HEK293T (cell line): ENCODE measurements at regions not wholly inside any gene's neighbourhood (a gene's known extent, or its start where the extent isn't known, plus 50 kb on each side); places are given as distances from the start of the nearest gene placed in this dataset.

Experiments
- ARNT ChIP-seq: fragments of 450-650 bp; IDR thresholded peaks from 2 replicates; pipeline ENCODE4 v1.6.1; 2017; ENCODE audit warnings: mild to moderate bottlenecking
- BHLHE40 ChIP-seq: fragments of 450-650 bp; IDR thresholded peaks from 2 replicates; pipeline ENCODE4 v1.6.1; 2016; ENCODE audit warnings: mild to moderate bottlenecking, moderate library complexity, borderline replicate concordance
- CTBP1 ChIP-seq: fragments of 450-650 bp; IDR thresholded peaks from 2 replicates; pipeline ENCODE4 v1.6.1; 2016; ENCODE audit warnings: borderline replicate concordance
- ELF4 ChIP-seq: fragments of 450-650 bp; IDR thresholded peaks from 2 replicates; pipeline ENCODE4 v1.6.1; 2017; ENCODE audit warnings: antibody characterized with exemption
- FOXA1 ChIP-seq: fragments of 450-650 bp; IDR thresholded peaks from 2 replicates; pipeline ENCODE4 v1.6.1; 2016; ENCODE audit warnings: mild to moderate bottlenecking
- FOXM1 ChIP-seq: fragments of 450-650 bp; IDR thresholded peaks from 2 replicates; pipeline ENCODE4 v1.6.1; 2017; ENCODE audit warnings: mild to moderate bottlenecking, borderline replicate concordance
- HDGF ChIP-seq: fragments of 450-650 bp; IDR thresholded peaks from 2 replicates; pipeline ENCODE4 v1.6.1; 2017; ENCODE audit warnings: antibody characterized with exemption, borderline replicate concordance
- LEF1 ChIP-seq: fragments of 450-650 bp; IDR thresholded peaks from 2 replicates; pipeline ENCODE4 v1.6.1; 2017; ENCODE audit warnings: mild to moderate bottlenecking, borderline replicate concordance
- NFRKB ChIP-seq: fragments of 450-650 bp; IDR thresholded peaks from 2 replicates; pipeline ENCODE4 v1.6.1; 2016; ENCODE audit warnings: mild to moderate bottlenecking, moderate library complexity
- PKNOX1 ChIP-seq: fragments of 450-650 bp; IDR thresholded peaks from 2 replicates; pipeline ENCODE4 v1.6.1; 2016
- SP1 ChIP-seq: fragments of 450-650 bp; IDR thresholded peaks from 2 replicates; pipeline ENCODE4 v1.6.1; 2017
- SUZ12 ChIP-seq: fragments of 450-650 bp; IDR thresholded peaks from 2 replicates; pipeline ENCODE4 v1.6.1; 2016; ENCODE audit warnings: mild to moderate bottlenecking
- TARDBP ChIP-seq: fragments of 450-650 bp; IDR thresholded peaks from 2 replicates; pipeline ENCODE4 v1.6.1; 2016
- ZNF384 ChIP-seq: fragments of 450-650 bp; IDR thresholded peaks from 2 replicates; pipeline ENCODE4 v1.6.1; 2016

GRCh38 chr13:47832458-47832972, 168.6 kb downstream of the SUCLA2 start:
- TF ChIP-seq ZNF384 (no peak), SP1 (no peak), BHLHE40 (no peak), NFRKB (no peak), PKNOX1 (no peak), ELF4 (no peak), FOXA1 (no peak), FOXM1 (no peak), CTBP1 (no peak), SUZ12 (no peak), TARDBP (no peak), HDGF (no peak), ARNT (no peak), LEF1 (no peak)
